Left lung (tissue), 4 donors: ENCODE measurements at regions not wholly inside any gene's neighbourhood (a gene's known extent, or its start where the extent isn't known, plus 50 kb on each side); places are given as distances from the start of the nearest gene placed in this dataset.

Source experiments
- ATAC-seq: fragments of 200-7000 bp; cut with Tn5 transposase; one replicate; pipeline ENCODE4 v1.9.1; 2020; ENCODE audit warnings: moderate library complexity
- DNase-seq, 4 donors: peaks; one replicate each; pipeline ENCODE4 v3.0.0-alpha.2; 2013 to 2020
- H3K27ac ChIP-seq, 2 donors: fragments of 200-600 bp; sonication (generic) in 1 of 2; one replicate each; pipeline versions ENCODE4 v1.5.0 to v1.8.0; 2020 to 2021
- H3K27me3 ChIP-seq, 2 donors: fragments of 200-600 bp; sonication (generic) in 1 of 2; one replicate each; pipeline versions ENCODE4 v1.5.0 to v1.8.0; 2020 to 2021
- H3K36me3 ChIP-seq, 2 donors: fragments of 200-600 bp; sonication (generic) in 1 of 2; one replicate each; pipeline versions ENCODE4 v1.5.0 to v1.8.0; 2020 to 2021
- H3K4me1 ChIP-seq, 2 donors: fragments of 200-600 bp; one replicate each; pipeline ENCODE4 v1.8.0; 2021
- H3K4me3 ChIP-seq, 2 donors: fragments of 200-600 bp; sonication (generic) in 1 of 2; one replicate each; pipeline versions ENCODE4 v1.5.0 to v1.8.0; 2020 to 2021; ENCODE audit warnings: mild to moderate bottlenecking in 1 of 2
- H3K9me3 ChIP-seq, 2 donors: fragments of 200-600 bp; sonication (generic) in 1 of 2; one replicate each; pipeline versions ENCODE4 v1.5.0 to v1.8.0; 2020 to 2021
- intact Hi-C, 2 donors: fragments of 100-400 bp; cut with DNase I; formaldehyde crosslinking; loops; one replicate each; pipeline versions ENCODE4 v1.11.2 to v1.14.2; 2022
- TF ChIP-seq, protein P1 (sequence below), 2 donors: fragments of 200-600 bp; sonication (generic) in 1 of 2; IDR thresholded peaks; one replicate each; pipeline versions ENCODE4 v1.5.0 to v1.8.0; 2021; ENCODE audit warnings: antibody characterized with exemption in 2 of 2
- donor health status: DM: no; HTN: yes; CAD: no.
- donor health status: DM: no; HTN: no; CAD: no.

- Histone ChIP-seq H3K27ac (no peak overlapping the region), H3K4me3 (no peak overlapping the region), H3K9me3 (no peaks in the 10 kb centered on the region), H3K36me3 (no peaks in the 10 kb centered on the region), H3K4me1 (no peaks in the 10 kb centered on the region), H3K27me3 (no peaks in the 10 kb centered on the region)
- intact Hi-C loops = no loop called here
- no peak for DNase-seq
- TF ChIP-seq, protein P1, sequence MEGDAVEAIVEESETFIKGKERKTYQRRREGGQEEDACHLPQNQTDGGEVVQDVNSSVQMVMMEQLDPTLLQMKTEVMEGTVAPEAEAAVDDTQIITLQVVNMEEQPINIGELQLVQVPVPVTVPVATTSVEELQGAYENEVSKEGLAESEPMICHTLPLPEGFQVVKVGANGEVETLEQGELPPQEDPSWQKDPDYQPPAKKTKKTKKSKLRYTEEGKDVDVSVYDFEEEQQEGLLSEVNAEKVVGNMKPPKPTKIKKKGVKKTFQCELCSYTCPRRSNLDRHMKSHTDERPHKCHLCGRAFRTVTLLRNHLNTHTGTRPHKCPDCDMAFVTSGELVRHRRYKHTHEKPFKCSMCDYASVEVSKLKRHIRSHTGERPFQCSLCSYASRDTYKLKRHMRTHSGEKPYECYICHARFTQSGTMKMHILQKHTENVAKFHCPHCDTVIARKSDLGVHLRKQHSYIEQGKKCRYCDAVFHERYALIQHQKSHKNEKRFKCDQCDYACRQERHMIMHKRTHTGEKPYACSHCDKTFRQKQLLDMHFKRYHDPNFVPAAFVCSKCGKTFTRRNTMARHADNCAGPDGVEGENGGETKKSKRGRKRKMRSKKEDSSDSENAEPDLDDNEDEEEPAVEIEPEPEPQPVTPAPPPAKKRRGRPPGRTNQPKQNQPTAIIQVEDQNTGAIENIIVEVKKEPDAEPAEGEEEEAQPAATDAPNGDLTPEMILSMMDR (IDR thresholded peaks at IDR 0.05) = no peak
- no peak for ATAC-seq
Observed at GRCh38 chr18:67023059-67023458, 419.2 kb upstream of the CDH19 start.

DNA sequence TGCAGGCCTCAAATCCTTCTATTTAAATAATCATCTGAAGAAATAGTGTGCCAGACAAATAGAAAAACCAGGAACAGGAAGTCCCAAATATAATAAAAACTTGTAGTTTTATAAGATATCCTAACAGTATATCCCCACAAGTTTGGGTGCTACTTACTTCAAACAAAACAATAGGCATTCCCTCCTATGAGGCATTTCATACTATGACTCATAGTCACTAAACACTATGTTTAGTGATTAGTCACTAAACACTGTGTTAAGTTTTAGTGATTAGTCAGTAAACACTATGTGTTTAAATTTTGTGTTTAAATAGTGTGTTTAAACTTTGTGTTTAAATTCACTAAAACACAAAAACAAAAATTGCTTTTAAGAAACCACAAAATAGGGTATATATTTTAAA is 407.0 kb upstream of the CDH19 start:
- no peak overlapping the region for H3K27ac ChIP-seq
- no peak for DNase-seq
- no peaks in the 10 kb centered on the region for H3K27me3 ChIP-seq
- H3K4me3 ChIP-seq = no peak overlapping the region
- TF ChIP-seq, protein P1 (IDR thresholded peaks at IDR 0.05) = no peak
- ATAC-seq = peak; percentile 65
- H3K36me3 ChIP-seq = no peaks in the 10 kb centered on the region
- H3K9me3 ChIP-seq = no peaks in the 10 kb centered on the region
- no peaks in the 10 kb centered on the region for H3K4me1 ChIP-seq
- intact Hi-C loops = no loop called here

- Histone ChIP-seq H3K4me3 (no peak overlapping the region), H3K27ac (no peak overlapping the region), H3K4me1 (no peaks in the 10 kb centered on the region), H3K27me3 (no peaks in the 10 kb centered on the region), H3K9me3 (no peaks in the 10 kb centered on the region), H3K36me3 (no peaks in the 10 kb centered on the region)
- TF ChIP-seq, protein P1 (IDR thresholded peaks at IDR 0.05) = no peak
- DNase-seq (no peak), ATAC-seq (no peak)
- intact Hi-C loops = no loop called here
Observed at GRCh38 chr18:67007999-67008398, 404.1 kb upstream of the CDH19 start.

GRCh38 chr18:67007085-67007484 is 403.2 kb upstream of the CDH19 start:
- Histone ChIP-seq H3K27me3 (no peaks in the 10 kb centered on the region), H3K4me3 (no peak overlapping the region), H3K36me3 (no peaks in the 10 kb centered on the region), H3K27ac (no peak overlapping the region), H3K9me3 (no peaks in the 10 kb centered on the region), H3K4me1 (no peaks in the 10 kb centered on the region)
- DNase-seq (no peak), ATAC-seq (no peak)
- TF ChIP-seq, protein P1 (IDR thresholded peaks at IDR 0.05) = no peak
- intact Hi-C loops = no loop called here

- Histone ChIP-seq H3K4me3 (no peak overlapping the region), H3K4me1 (no peaks in the 10 kb centered on the region), H3K27me3 (no peaks in the 10 kb centered on the region), H3K36me3 (no peaks in the 10 kb centered on the region), H3K9me3 (no peaks in the 10 kb centered on the region), H3K27ac (no peak overlapping the region)
- no peak for ATAC-seq
- intact Hi-C loops = no loop called here
- TF ChIP-seq, protein P1 (IDR thresholded peaks at IDR 0.05) = no peak
- no peak for DNase-seq
Observed at GRCh38 chr18:67001052-67001451, 397.2 kb upstream of the CDH19 start.
